K562 (cell line): ENCODE measurements at regions not wholly inside any gene's neighbourhood (a gene's known extent, or its start where the extent isn't known, plus 50 kb on each side); places are given as distances from the start of the nearest gene placed in this dataset.
A peak's percentile ranks its signal among the peaks of the same experiment; 100 is the strongest.

ENCODE experiments used
- RAD21 ChIP-seq, 2 experiments: fragments of 250-450 bp in 1 of 2; fragments of 450-650 bp in 1 of 2; sonication (Bioruptor Pico) in 1 of 2; formaldehyde crosslinking in 1 of 2; IDR thresholded peaks in 1 of 2; conservative IDR thresholded peaks in 1 of 2; 2 replicates each; pipeline versions ENCODE4 v1.4.0 to v1.8.0; 2020 to 2022; ENCODE audit warnings: mild to moderate bottlenecking in 2 of 2, moderate library complexity in 1 of 2
- SREBF1 ChIP-seq: fragments of 150-350 bp; IDR thresholded peaks from 2 replicates; pipeline ENCODE4 v1.6.1; 2014; ENCODE audit warnings: antibody characterized with exemption, low read depth, low read length, borderline replicate concordance
- ZNF146 ChIP-seq: IDR thresholded peaks from one replicate; pipeline ENCODE4 v1.6.1; 2018; ENCODE audit warnings: missing compliant biosample characterization; ENCODE audit not compliant: unreplicated experiment
- ZNF384 ChIP-seq: IDR thresholded peaks from 2 replicates; pipeline ENCODE4 v1.6.1; 2012; ENCODE audit warnings: low read depth, low read length, improper control_type of control experiment
- TF ChIP-seq, protein P1 (sequence below): fragments of 250-450 bp; sonication (Bioruptor Pico); IDR thresholded peaks from 2 replicates; pipeline ENCODE4 v1.9.0; 2021; ENCODE audit warnings: mild to moderate bottlenecking, inconsistent platforms
- TF ChIP-seq, protein P2 (sequence below), 3 experiments: IDR thresholded peaks in 2 of 3; conservative IDR thresholded peaks in 1 of 3; 2 replicates each; pipeline ENCODE4 v1.5.1; 2011 to 2012; ENCODE audit warnings: low read length in 3 of 3, mild to moderate bottlenecking in 3 of 3, control low read depth in 2 of 3, improper control_type of control experiment in 1 of 3, inconsistent platforms in 1 of 3, low read depth in 1 of 3, mixed read lengths in 1 of 3, moderate library complexity in 1 of 3; ENCODE audit not compliant: insufficient read depth in 2 of 3

GRCh38 chr11:87463486-87464102, 425.9 kb downstream of the TMEM135 start (continued):
- 0 out of 2 replicates have a peak, but pooled peaks have one; percentile 19 for TF ChIP-seq ZNF384
- TF ChIP-seq, protein P1, sequence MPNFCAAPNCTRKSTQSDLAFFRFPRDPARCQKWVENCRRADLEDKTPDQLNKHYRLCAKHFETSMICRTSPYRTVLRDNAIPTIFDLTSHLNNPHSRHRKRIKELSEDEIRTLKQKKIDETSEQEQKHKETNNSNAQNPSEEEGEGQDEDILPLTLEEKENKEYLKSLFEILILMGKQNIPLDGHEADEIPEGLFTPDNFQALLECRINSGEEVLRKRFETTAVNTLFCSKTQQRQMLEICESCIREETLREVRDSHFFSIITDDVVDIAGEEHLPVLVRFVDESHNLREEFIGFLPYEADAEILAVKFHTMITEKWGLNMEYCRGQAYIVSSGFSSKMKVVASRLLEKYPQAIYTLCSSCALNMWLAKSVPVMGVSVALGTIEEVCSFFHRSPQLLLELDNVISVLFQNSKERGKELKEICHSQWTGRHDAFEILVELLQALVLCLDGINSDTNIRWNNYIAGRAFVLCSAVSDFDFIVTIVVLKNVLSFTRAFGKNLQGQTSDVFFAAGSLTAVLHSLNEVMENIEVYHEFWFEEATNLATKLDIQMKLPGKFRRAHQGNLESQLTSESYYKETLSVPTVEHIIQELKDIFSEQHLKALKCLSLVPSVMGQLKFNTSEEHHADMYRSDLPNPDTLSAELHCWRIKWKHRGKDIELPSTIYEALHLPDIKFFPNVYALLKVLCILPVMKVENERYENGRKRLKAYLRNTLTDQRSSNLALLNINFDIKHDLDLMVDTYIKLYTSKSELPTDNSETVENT (CRISPR knock-in tag): no peak
- no peak for TF ChIP-seq SREBF1
- TF ChIP-seq, protein P2, sequence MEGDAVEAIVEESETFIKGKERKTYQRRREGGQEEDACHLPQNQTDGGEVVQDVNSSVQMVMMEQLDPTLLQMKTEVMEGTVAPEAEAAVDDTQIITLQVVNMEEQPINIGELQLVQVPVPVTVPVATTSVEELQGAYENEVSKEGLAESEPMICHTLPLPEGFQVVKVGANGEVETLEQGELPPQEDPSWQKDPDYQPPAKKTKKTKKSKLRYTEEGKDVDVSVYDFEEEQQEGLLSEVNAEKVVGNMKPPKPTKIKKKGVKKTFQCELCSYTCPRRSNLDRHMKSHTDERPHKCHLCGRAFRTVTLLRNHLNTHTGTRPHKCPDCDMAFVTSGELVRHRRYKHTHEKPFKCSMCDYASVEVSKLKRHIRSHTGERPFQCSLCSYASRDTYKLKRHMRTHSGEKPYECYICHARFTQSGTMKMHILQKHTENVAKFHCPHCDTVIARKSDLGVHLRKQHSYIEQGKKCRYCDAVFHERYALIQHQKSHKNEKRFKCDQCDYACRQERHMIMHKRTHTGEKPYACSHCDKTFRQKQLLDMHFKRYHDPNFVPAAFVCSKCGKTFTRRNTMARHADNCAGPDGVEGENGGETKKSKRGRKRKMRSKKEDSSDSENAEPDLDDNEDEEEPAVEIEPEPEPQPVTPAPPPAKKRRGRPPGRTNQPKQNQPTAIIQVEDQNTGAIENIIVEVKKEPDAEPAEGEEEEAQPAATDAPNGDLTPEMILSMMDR (IDR thresholded peaks at IDR 0.05 in 2 of 3, conservative IDR thresholded peaks at IDR 0.05 in 1 of 3; ENCODE audit: insufficient read depth in 2 of 3, low read depth in 1 of 3, low read length in 3 of 3): peak; percentile 14 to 56 (median 51); a peak in 3 of 6 replicates
- peak; percentile 33 to 67; a peak in 3 of 4 replicates for TF ChIP-seq RAD21 (CRISPR knock-in tag; conservative IDR thresholded peaks at IDR 0.05 in 1 of 2, IDR thresholded peaks at IDR 0.05 in 1 of 2)
- TF ChIP-seq ZNF146 (CRISPR knock-in tag): no peak
